ENCODE measurements at regions not wholly inside any gene's neighbourhood (a gene's known extent, or its start where the extent isn't known, plus 50 kb on each side); places are given as distances from the start of the nearest gene placed in this dataset.
A peak's percentile ranks its signal among the peaks of the same experiment; 100 is the strongest.

DNA sequence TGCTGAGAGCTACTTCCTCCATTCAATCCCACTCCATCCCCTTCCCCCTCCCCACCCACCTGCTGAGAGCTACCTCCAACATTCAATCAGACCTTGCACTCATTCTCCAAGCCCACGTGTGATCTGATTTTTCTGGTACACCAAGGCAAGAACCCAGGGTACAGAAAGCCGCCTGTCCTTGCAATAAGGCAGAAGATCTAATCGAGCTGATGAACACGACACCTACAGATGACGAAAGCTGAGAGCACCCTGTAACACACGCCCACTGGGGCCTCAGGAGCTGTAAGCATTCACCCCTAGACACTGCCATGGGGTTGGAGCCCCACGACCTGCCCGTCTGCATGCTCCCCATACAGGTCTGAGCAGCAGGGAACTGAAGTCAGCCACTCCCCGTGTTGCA lies 58.3 kb downstream of the TRIML1 start:
- H3K4me3 ChIP-seq (ENCODE audit: control insufficient read depth, low read depth, low read length) = no peak overlapping the region
- TF ChIP-seq, protein P1, sequence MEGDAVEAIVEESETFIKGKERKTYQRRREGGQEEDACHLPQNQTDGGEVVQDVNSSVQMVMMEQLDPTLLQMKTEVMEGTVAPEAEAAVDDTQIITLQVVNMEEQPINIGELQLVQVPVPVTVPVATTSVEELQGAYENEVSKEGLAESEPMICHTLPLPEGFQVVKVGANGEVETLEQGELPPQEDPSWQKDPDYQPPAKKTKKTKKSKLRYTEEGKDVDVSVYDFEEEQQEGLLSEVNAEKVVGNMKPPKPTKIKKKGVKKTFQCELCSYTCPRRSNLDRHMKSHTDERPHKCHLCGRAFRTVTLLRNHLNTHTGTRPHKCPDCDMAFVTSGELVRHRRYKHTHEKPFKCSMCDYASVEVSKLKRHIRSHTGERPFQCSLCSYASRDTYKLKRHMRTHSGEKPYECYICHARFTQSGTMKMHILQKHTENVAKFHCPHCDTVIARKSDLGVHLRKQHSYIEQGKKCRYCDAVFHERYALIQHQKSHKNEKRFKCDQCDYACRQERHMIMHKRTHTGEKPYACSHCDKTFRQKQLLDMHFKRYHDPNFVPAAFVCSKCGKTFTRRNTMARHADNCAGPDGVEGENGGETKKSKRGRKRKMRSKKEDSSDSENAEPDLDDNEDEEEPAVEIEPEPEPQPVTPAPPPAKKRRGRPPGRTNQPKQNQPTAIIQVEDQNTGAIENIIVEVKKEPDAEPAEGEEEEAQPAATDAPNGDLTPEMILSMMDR (IDR thresholded peaks at IDR 0.05; ENCODE audit: control insufficient read depth, insufficient read depth, low read depth, low read length, missing control alignments) = no peak
- DNase-seq (ENCODE audit: low read depth) = no peak

DNA sequence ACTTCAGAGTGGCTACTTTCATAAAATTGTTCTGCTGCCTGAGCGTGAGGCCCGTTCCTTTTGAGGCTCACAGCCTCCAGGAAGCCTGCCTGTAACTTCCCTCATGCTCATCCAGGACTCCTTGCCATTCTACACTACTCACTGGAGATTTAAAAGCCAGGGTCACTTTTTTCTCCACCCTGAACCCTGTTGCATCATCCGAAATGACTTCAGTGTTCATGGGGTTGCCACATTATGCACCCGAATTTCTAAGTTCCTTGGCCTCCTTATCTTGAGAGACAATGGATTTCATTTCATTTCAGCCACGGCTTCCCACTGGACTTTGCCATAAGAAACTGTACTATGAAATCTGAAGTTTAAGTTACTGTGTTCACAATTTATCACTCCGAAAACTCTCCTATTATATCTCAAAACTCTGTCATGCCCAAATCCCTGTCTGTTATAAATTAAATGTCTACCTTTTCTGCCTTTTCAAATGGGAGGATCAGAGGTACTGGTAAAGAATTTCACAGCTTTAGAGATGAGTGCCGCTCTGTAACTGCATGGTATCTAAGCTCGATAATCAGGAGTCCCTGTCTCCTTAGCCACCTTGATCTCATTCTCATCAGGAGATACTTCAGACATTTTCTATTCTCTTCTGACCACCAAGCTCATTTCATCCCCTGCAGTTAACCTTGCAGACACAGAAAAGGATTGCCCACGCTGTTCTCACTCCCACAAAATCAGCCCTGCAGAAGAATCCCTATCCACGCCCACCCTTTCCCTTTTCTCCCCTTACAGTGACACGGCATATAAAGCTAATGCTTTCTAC lies 59.9 kb downstream of the TRIML1 start:
- H3K4me3 ChIP-seq (ENCODE audit: control insufficient read depth, low read depth, low read length) = no peak overlapping the region
- no peak for DNase-seq (ENCODE audit: low read depth)
- TF ChIP-seq, protein P1 (IDR thresholded peaks at IDR 0.05; ENCODE audit: control insufficient read depth, insufficient read depth, low read depth, low read length, missing control alignments) = no peak

DNA sequence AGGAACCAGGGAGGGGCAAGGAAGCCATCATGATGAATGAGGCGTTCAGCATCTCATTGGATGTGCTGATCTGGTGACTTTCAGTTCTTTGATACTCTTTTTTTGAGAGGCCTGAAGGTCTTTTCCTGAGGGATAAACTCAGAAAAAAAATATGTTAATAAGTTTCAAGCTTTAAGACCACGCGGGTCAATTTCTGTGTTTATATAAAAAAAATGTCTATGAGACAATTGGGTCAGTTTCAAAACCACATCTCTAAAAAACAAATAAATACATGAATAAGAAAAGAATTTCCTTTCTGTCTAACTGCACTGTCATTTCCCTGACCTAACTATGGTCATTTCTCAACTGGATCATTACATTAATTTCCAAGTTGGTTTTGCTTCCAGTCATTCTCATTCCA lies 62.6 kb downstream of the TRIML1 start:
- no peak overlapping the region for H3K4me3 ChIP-seq (ENCODE audit: control insufficient read depth, low read depth, low read length)
- TF ChIP-seq, protein P1 (IDR thresholded peaks at IDR 0.05; ENCODE audit: control insufficient read depth, insufficient read depth, low read depth, low read length, missing control alignments) = no peak
- DNase-seq (ENCODE audit: low read depth) = peak; percentile 29

DNA sequence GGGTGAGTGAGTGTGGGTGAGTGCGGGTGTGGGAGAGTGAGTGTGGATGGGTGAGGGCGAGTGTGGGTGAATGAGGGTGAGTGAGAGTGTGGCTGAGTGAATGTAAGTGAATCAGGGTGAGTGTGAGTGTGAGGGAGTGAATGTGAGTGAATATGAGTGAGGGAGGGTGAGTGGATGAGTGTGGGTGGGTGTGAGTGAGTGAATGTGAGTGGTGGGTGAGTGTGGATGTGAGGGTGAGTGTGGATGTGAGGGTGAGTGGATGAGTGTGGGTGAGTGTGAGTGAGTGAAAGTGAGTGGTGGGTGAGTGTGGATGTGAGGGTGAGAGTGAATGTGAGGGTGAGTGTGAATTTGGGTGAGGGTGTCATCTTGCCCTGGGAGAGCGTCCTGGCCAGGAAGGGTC lies 67.5 kb downstream of the TRIML1 start:
- DNase-seq (ENCODE audit: low read depth) = no peak
- TF ChIP-seq, protein P1 (IDR thresholded peaks at IDR 0.05; ENCODE audit: control insufficient read depth, insufficient read depth, low read depth, low read length, missing control alignments) = no peak

DNA sequence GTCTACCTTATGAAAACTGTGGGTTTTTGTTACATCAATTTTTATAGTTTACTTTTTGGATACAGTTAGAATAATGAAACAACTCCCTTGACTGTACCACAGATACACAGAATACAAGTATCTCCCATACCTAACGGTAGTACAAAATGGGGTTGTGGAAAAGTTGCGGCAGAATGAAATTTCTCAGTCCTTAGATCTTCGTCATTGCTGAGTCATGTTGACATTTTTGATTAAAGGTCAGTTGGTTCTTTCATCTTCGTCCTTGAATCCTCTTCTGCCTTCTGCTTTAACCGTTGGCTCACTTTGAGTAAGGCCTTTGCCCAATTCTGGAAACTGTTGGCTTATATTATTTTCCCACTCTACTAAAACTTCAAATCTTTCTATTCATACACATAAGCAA lies 75.6 kb downstream of the TRIML1 start:
- TF ChIP-seq, protein P1 (IDR thresholded peaks at IDR 0.05; ENCODE audit: control insufficient read depth, insufficient read depth, low read depth, low read length, missing control alignments) = no peak

More for the DNA sequence above, 67.5 kb downstream of the TRIML1 start:
- H3K4me3 ChIP-seq (ENCODE audit: control insufficient read depth, low read depth, low read length) = no peak overlapping the region

DNA sequence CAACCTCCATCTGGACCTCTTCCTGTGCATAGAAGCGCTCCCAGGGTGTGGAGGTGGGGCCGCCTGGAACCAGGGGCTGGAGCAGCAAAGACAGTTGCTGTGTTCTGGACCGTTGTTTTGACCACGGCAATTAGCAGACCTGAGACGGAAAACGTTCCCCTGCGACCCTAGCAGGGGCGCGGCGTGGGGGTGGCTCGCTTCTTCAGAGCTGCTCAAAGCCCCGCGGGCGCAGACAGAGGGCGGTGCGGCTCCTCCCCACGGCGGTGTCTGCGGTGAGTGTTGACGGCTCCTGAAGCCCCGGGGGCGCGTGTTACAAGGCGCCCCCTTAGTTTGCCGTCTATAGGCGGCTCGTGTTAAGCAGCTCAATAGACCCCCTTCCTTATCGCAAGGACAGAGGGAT lies 79.2 kb downstream of the TRIML1 start:
- TF ChIP-seq, protein P1 (IDR thresholded peaks at IDR 0.05; ENCODE audit: control insufficient read depth, insufficient read depth, low read depth, low read length, missing control alignments) = no peak
- H3K4me3 ChIP-seq (ENCODE audit: control insufficient read depth, low read depth, low read length) = no peak overlapping the region
- DNase-seq (ENCODE audit: low read depth) = no peak

More for the DNA sequence above, 75.6 kb downstream of the TRIML1 start:
- no peak for DNase-seq (ENCODE audit: low read depth)
- H3K4me3 ChIP-seq (ENCODE audit: control insufficient read depth, low read depth, low read length) = no peak overlapping the region

All from AG09309 (cell line).